Activated effector memory CD4-positive, alpha-beta T cell treated with anti-CD3 and anti-CD28 coated beads, Interleukin-2, amount 50 U/mL, for 16 hours (primary cell): ENCODE measurements at regions not wholly inside any gene's neighbourhood (a gene's known extent, or its start where the extent isn't known, plus 50 kb on each side); places are given as distances from the start of the nearest gene placed in this dataset.
"Not testable (repeated sequence)": the region's sequence is repeated elsewhere in the genome, so short reads cannot be mapped to it uniquely, and the experiment has no call there.

Source experiments
- DNase-seq: peaks from one replicate; pipeline ENCODE4 v3.0.0-alpha.2; 2020

DNA sequence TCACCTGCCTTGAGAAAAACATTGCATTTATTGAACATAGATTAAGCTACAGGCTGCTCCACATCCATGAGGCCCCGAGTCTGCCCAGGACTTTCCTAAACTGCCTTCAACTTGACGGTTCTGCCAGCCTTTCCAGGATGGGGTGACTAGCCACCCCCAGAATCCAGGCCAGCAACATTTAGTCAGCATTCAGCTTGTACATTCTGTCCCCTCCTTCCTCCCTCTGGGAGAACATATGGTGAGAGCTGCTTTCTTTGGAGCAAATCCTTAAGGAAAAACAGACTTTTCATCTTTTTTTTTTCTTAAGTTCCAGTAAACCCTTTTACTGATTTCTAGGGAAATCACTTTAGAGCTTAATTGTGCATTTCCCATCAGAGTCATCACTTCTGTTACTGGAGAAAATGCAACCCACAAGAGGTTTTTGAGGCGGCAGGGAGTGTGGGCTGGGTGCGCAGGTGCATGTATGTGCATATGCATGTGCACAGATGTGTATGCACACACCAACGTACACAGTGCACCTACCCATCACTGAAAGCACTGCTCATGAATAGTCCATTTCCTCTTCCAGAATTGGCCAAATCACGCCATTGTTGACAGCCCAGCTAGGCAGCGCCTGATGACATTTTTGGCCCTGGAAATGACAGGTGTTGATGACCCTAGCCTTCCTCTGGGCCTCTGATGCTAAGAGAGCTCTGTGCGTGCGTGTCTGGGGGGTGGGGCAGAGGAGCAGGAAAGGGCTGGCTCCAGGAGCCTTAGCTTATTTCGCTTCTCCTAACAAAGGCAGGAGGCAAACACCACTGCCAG lies 145.6 kb downstream of the HSD17B3 start:
- DNase-seq = no peak

DNA sequence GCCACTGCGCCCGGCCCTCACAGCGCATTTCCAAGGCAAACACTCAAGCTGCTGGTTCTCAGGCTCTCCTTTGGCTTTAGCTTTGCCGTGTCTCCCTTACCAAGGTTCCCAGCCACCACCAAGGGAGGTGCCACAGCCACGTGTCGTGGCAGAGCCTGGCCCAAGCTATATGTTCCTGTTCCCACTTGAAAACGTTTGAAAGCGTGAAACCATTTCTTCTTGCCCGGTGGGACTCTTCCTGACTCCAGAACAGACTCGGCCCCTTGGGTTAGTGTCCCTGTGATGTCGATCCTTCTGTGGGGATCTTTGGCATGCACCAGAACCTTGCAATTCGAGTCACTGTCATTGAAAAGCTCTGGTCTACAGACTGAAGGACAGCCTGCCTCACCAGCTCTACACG lies 147.9 kb downstream of the HSD17B3 start:
- no peak for DNase-seq

DNA sequence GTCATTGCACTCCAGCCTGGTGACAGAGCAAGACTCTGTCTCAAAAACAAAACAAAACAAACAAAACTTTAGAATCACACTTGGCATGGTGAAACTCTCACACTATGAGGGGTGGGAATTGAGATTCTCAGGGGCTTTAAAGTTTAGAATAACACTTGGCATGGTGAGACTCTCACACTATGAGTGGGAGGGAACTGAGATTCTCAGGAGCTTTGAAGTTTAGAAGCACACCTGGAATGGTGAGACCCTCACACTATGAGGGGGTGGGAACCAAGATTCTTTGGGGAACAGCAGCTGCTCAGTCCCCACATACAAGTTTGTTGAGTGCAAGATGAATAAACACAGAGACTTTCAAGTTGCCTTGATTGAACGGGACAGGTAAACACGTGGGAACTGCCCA lies 149.4 kb downstream of the HSD17B3 start:
- no peak for DNase-seq

DNA sequence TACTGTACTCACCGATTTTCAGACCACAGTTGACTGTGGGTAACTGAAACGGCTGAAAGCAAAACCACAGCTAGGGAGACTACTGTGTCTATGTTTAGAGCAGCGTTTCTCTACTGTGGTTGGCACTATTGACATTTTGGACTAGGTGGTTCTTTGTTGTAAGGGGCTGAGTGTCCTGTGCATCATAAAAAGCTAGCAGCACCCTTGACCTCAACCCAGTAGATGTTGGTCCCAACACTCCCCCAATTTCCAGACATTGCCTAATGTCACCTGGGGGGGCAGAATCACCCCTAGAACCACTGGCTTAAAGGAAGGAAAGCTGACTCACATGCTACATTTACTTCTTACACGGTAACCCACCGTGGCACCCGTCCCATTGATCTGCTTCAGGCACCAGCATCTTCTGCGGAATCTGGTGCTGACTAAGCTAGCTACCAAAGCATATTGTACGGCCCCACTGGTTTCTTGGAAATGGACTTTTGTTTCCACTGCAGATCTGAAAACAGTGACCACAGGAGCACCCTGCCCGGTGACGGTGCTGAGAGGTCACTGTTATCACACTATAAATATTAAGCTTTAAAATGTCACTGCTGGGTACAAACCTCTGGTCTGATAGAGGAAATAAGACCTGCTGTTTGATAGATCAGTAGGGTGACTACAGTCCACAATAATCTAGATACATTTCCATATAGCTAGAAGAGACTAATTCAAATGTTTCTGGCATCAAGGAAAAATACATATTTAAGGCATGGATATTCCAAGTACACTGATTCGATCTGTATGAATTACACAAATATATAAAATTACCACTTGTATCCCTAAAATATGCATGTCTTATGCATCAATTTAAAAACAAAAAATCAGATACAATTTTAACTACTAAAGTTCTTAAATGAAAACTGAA lies 151.4 kb downstream of the HSD17B3 start:
- DNase-seq = peak; percentile 65

DNA sequence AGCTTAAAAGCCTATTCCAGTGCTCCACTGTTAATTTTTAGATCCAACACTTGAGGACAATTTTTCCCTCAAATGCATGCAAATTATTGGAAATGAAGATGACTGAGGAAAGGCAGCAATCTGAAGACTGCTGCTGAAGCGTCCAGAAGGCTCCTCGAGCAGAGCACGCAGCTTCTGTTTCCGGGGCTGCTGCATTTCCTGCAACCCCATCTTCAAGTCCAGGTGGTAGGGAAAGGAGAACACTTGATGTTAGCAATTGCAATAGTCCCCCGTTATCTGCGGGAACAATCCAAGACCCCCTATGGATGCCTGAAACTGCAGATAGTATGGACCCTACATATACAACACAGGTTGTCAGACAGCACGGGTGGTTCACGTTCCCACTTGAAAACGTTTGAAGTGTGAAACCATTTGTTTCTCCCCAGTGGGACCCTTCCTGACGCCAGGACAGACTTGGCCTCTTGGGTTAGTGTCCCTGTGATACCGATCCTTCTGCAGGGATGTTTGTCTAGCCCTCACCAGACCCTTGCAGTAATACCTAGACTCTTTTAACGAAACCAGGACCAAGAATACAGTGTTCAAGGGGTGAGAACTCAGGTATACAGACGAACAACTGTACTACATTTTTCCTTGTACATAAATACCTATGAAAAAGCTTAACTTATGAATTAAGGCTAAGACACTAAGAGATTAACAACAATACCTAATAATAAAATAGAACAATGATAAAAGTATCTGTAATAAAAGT lies 152.3 kb downstream of the HSD17B3 start:
- DNase-seq = no peak

DNA sequence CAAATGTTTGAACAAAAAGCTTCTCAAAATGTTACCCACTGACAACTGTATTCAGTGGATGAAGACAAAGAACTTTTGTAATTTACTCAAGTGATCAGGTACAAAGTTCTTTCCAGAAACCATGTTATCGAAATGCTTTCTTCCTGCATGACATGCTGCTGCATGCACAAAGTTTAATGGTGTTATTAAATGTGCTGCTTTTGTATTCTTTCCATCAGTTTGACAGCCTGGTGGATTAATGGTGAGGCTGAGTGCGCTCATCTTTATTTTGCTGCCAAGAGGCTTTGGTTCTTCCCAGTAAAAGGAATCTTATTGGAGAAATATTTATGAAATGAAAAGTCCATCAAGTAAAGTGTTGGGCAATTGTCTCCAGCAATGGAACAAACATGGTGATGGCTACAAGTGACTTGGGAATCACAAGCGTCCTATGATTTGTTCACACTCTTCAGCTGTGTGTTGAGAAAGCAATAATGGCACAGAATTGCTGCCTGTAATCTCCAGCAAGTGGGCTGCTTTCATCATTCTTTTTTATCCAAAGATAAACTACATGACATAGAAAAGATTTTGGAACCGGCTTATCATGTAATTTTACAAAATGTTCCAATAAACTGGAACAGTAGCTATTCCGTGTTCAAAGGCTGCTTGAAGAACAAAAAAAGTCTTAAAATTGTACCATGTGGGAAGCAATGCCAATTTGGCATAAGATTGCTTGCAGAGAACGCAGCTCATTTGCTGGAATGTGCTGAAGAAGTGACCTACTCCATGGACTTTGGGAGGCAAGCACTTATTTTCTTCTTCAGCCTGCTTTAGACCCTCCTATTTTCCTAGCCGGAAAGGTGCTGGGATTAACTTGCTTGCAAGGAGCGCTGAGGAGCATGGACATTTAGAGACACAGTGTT lies 153.1 kb downstream of the HSD17B3 start:
- DNase-seq = no peak

DNA sequence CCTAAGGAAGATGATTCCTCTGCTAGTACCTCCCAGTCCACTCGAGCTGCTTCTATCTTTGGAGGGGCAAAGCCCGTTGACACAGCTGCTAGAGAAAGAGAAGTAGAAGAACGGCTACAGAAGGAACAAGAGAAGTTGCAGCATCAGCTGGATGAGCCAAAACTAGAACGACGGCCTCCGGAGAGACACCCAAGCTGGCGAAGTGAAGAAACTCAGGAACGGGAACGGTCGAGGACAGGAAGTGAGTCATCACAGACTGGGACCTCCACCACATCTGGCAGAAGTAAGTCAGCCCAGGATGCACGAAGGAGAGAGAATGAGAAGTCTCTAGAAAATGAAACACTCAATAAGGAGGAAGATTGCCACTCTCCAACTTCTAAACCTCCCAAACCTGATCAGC lies 154.9 kb downstream of the HSD17B3 start:
- not testable (repeated sequence) for DNase-seq

DNA sequence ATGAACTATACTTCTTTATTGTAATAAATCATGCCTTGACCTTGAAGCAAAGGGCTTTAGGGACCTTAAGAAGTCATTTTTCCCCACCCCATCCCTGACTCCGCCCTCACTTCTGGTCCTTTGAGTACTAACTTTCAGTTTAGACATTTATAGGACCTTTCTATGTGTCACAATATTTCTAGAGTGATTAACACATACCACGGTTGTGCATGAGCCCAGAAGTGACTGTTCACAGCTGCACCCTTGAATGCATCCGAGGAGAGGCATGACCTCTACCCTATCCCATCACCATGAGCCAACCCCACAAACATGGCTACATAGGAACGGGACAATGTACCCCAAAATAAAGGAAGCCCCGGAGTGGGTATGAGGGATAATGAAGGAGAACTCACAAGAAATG lies 160.3 kb downstream of the HSD17B3 start:
- DNase-seq = no peak

DNA sequence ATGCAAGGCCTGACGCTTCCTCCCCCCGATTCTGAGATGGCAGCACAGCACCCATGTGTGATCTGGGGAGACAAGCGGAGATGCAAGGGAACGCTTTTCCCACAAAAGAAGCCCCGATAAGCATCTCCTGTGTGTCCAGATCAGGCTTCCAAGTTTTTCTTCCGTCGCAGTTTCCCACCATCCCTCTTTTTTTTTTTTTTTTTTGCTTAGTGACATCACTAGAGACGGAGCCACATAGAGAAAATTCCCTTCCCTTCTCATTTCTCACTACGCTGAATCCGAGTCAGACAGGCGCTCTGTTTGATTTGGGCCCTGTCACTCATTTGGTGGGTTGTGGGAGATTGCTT lies 160.9 kb downstream of the HSD17B3 start:
- DNase-seq = no peak

DNA sequence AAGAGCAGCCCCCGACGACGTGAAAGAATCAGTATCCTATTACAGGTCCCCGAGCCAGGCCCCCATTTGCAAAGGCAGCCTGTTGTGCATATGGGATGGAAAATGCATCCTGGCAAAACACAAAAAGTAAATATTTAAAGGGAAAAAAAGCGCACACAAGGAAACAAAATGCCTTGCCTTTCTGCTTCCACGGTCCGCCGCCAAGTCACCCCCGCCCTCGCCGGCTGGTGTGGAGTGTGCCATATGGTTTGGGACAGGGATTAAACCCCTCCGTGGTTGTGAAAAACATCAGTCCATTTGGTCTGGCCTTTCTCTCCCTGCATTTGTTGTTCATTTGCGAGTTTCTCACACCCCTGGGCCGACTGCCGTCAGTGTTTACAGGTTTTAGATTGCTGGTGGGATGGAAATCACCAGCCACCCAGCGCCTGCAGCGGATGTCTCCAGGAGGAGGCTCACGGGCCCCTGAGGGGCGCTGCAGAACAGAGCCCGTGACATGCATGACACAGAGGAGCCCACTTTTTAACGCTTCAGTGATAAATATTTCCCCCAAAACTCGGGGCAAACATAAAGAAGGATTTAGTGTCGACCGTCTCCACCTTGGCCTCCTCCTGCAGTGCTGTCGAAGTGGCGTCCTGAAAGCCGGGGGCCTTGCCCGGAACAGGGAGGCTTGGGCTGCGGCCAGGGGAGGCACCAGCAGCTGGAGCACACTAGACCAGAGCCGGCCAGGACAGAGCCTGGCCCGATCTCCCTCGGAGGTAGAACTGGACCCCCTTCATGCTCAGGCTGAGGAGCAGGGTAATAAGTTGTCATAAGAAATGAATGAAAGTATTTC lies 161.5 kb downstream of the HSD17B3 start:
- no peak for DNase-seq

DNA sequence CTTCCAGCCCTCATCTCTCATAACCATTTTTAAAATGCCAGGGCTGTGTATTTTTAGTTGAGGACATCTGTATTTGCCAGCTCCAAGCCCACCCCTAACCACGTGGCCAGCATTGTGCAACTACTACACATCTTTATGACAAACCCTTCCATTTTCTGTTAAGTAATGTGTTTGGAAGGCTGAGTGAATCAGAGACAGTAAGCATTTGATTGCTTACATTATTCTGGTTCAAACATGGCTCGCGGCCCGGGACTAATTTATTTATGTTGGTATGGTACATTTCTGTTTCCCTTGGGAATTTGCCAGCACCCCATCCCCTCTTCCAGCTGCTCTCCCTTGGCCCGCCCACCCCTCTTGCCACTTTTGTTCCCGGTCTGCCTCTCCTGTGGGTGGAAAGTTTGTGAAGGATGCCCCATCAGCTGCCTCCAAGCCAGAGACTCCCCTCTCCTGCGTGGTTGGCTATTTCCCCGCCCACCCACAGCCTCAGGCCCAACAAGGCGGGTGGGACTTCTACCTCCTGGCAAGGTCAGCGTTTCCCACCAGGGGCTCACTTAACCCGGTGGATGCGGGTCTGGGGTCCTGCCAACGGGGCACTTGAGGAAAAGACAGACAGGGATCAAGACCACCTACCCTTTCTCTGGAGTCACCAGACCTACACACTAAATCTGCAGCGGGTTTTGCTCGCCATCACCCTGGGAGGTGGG lies 162.2 kb downstream of the HSD17B3 start:
- no peak for DNase-seq

DNA sequence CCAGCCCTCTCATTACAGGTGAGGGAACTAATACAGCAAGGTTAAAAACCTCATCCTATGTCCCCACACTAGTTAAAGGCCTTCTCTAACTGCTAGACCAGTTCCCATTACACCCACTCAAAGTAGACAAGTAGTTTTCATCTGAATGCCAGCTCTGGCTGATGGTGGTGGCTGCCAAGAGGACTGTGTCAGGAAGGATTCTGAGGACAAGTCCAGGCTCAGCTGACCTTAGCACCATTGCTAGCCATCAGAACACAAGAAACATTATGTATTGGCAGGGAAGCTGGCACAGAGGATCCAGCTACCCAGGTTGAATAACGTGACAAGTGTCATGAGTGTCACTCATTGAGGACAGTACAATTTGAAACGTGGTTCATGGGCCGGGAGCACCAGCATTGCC lies 163.4 kb downstream of the HSD17B3 start:
- DNase-seq = no peak

DNA sequence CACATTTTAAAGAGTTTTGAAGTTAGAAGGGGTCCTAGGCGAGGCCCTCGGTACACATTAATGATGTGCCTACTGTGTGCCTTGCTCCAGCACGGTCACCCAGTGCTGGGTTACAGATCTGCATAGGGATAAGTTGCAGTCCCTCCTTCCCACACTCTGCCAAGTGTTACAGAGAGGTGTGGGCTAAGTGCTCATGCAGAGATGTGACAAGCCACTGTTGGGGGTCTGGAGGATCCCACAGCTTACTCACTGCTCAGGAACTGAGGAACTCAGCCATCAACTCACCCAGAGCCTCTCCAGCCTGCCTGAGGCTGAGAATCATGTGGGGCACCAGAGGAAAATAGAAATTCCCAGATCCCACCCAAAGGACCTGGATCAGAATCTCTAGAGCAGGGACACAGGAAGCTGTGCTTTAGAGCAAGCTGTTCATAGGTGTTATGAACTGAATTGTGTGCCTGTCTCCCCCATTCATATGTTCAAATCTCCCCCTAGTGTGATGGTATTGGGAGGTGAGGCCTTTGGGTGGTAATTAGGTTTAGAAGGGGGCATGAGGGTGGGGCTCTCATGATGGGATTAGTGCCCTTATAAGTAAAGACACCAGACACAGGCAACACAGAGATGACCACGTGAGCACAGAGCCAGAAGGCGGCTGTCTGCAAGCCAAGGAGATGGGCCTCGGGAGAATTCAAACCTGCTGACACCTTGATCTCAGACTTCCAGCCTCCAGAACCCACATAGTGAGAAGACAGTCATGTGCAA lies 164.1 kb downstream of the HSD17B3 start:
- no peak for DNase-seq

DNA sequence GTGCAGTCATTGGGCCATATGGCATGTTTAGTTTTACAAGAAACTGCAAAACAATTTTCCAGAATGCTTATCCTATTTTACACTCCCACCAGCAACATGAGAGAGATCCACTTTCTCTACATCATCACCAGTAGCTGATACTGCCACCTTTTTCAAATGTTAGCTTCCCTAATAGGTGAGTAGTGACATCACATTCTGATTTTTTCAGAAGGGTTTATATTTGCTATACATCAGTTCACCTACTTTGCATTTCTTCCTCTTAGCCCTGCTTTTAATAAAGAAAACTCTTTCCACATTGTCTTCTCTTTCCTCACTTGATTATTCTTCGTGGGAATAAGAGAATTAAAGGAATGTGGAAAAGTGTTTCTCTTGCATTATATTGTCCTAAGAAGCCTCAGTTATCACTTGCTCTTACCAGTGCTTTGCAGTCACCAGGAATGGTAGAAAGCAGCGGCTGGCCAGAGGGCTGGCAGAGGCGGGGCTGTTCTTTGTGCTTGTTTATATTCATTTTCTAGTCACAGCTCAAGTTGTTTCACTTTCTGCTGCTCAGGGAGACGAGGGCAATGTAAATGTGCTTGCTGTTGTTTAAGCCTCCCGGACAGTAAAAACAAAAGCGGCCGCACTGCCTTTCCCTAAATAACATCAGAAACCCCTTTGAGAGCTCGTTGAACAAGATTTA lies 164.8 kb downstream of the HSD17B3 start:
- no peak for DNase-seq

DNA sequence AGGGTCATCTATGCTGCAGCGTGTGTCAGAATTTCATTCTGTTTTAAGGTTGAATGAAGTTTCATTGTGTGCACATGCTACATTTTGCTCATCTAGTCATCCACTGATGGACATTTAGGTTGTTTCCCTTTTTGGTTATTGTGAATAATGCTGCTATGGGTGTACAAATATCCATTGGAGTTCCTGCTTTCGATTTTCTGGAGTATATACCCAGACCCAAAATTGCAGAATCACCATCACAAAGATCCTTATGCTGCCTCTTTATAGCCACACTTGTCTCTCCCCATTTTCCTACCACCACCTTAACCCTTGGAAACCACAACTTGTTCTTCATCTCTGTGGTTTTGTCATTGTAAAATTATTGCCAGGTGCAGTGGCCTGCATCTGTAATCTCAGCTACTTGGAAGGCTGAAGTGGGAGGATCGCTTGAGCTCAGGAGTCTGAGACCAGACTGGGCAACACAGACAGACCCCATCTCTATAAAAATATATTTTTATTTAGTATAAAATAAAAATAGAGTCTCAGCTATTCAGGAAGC lies 166.2 kb downstream of the HSD17B3 start:
- no peak for DNase-seq

DNA sequence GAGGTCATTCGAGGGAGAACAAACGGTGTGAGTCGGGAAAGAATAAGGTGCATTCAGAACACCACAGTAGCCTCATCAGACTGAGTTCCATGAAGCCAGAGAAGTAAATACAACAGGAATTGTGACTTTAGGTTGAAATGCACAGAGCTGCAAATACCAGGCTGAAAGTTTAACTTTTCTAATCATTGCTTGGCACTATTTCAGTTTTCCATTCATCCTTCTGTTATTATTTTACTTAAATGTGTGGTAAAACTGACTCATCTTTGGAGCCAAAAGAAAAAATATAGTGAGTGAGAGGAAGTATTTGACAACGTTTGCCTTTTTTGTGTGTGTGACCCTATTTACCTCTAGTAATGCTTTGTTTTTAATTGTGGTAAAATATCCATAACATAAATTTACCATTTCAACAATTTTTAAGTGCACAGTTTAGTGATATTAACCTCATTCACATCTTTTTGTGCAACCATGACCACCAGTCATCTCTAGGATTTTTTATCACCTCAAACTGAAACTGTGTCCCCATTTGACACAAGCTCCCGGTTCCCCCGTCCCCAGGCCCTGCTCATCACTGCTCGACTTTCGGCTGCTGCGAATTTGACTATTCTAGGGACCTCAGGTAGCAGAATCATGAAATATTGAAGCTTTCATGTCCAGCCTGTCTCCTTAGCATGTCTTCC lies 166.8 kb downstream of the HSD17B3 start:
- no peak for DNase-seq

DNA sequence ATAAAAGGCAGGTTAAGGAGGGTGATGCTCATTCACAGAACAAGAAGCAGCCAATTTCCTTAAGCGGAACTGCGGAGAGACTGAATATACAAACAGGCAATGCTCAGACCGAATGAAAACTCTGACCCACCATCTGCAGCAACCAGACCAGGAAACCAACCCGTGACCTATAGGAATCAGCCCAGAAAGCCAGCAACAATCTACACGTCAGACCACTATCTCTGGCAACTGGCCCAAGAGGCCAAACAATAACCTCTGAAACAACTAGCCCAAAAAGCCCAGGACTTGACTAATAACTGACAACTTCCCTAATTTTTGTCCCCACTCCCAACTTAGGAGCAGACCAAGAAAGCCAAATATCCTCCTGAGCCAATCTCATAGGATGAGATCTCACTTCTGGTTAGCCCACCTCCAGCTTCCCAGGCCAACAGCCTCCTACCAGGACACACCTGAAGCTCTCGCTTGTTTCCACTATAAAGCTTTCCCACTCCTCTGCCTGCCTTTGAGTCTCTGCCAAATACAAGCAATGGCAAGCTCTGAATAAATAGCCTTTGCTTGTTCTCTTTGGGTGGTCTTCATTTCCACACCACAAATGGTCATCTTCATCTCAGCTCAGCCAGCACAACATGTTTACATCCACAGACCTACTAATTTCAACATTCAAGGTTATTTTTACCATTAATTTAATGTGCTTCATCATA lies 168.5 kb downstream of the HSD17B3 start:
- DNase-seq = no peak

DNA sequence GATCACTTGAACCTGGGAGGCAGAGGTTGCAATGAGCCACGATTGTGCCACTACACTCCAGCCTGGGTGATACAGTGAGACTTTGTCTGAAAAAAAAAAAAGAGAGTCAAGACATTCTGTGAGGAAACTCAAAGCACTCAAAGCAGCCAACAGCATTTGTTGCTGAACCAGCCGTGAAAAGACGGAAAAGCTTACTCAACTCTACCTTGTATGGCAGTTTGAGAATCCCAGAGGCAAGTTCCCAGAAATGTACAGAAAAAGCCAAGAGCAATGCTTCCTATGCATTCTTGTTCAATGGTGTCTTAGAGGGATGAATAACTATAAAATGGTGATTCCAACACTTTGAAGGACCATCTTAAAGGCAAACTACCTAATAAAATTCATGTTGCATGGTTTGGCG lies 170.2 kb downstream of the HSD17B3 start:
- no peak for DNase-seq
